NCI-H345 (cell line): ENCODE measurements at regions not wholly inside any gene's neighbourhood (a gene's known extent, or its start where the extent isn't known, plus 50 kb on each side); places are given as distances from the start of the nearest gene placed in this dataset.
"Not testable (repeated sequence)": the region's sequence is repeated elsewhere in the genome, so short reads cannot be mapped to it uniquely, and the experiment has no call there.

ENCODE experiments used
- DNase-seq: peaks from one replicate; lab custom pipeline; 2025; lab: John Stamatoyannopoulos, UW

DNA sequence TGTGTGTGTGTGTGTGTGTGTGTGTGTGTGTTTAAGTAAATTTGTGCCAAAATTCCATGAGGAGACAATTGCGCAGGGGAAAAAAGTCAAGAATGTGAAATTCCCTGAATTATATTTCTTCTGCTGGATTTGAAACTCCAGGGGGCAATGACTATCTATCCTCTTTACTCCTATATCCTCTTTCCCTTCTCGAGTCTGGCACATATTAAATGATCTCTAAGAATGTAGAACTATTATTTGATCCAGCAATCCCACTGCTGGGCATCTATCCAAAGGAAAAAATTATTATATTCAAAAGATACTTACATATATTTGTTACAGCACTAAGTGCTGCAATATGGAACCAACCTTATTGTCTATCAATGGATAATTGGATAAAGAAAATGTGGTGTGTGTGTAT is 350.1 kb upstream of the ADAMTS9 start:
- DNase-seq, result no peak

DNA sequence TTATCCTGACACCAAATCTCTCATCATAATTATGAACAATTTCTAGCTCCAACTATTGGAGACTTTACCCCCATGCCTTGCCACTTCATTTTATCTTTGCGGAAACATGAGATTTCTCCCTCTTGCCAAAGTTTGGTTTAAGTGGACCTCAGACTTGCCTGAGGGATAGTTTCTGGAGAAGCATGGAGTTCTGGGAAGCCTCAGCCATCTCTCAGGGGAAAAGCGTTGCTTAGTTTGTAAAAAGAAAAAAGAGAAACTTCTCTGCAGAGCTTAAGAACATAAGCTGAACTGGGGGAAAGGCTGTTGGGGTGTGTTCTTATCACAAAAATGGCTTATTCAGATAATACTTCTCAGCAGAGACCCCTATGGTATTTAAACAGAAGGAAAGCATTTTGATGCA is 347.4 kb upstream of the ADAMTS9 start:
- no peak for DNase-seq

DNA sequence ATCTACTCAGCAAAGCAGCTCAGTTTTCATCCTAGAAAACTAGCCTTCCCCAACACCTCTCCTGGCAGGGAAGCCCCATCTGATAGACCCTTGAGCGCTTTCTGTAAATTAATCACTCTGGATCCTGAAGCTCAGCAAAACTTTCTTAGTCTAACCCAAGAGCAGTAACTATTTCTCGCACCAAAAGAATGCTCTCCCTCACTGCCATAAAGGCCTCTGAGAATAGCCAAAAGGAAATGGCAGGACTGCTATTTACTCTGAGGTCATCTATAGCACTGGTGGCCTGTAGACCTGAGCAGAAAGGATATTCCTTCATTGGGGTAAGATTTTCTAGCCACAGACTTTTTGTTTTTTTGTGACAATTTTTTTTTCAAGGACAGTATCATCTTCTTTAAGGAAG is 345.8 kb upstream of the ADAMTS9 start:
- DNase-seq, result no peak

DNA sequence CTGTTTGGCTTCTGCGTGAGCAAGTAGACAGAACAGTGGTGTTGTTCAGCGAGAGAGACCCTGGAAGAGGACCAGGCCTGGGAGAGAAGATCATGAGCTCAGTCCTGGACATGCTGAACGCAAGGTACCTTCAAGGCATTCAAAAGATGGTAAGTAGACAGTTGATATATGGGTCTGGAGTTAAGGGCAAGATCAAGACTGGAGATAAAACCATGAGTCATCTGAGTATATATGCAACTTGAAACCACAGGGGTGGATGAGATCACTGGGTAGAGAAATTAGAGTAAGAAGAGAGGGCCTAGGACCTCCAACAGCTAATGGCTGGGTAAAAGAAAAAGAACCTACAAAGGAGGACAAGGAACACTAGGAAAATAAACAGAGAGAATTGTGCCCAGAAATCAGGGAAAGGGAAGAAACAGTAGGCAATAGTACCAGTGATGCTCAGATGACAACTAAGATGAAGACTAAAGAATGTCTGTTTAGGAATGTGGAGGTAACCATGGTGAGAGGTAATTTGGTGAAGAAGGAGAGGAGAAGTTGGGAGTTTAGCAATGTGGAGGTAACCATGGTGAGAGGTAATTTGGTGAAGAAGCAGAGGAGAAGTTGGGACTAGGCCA is 343.2 kb upstream of the ADAMTS9 start:
- DNase-seq, result no peak

DNA sequence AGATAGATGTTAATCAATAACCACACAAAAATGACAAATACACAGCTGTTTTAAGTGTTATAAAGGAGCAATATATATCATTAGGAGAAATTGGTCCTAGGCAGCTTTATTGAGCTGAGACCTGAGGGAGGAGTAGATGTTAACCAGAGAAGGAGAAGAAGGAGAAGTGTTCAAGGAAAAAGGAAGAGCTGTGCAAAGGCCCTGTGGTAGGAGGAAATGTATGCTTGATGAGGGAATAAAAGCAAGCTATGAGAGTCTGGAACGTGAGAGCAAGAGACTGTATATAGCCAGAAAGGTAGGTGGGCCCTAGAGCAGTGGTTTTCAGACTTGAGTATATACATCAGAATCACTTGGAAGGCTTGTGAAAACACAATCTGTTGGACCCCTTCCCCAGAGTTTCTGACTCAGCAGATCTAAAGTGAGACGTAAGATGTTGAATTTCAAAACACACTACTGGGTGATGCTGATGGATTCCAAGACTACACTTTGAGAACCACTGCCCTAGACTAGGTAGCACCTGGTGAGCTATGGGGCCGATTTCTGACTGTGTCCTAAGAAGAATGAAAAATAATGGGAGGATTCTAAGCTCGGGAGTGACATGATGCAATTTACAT is 342.3 kb upstream of the ADAMTS9 start:
- DNase-seq, result no peak

DNA sequence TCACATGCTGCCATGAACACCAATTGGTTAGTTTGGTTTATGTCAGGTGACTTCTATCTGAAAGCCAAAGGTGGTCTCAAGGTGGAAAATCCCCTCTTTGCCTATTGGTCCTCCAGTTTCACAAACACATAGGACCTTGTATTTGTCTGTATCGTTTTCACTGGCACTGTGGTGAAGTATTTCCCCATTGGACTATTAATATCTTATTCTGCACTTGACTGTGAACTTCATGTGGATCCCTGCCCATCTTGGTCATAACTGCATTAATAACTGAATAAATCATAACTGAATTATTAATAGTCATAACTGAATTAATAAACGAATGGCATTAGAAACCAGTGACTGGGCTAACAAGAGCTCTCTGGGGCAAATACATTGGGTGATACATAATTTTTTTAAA is 341.3 kb upstream of the ADAMTS9 start:
- DNase-seq, result no peak

DNA sequence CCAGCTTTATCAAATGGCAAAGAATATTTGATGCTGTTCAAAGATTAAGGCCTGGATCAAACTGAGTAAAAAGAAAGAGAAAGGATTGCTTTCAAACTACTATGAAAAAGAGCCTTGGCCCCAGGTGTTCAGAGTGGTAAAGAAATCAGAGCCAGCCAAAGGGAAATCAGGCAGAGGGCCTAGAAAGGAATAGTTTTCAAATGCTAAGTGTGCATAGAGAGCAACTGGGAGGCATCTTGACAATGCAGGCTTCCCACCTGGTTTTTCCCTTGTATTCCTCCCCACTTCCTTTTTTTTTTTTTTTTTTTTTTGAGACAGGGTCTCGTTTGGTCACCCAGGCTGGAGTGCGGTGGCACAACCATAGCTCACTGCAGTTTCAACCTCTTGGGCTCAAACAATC is 340.2 kb upstream of the ADAMTS9 start:
- DNase-seq, result no peak

DNA sequence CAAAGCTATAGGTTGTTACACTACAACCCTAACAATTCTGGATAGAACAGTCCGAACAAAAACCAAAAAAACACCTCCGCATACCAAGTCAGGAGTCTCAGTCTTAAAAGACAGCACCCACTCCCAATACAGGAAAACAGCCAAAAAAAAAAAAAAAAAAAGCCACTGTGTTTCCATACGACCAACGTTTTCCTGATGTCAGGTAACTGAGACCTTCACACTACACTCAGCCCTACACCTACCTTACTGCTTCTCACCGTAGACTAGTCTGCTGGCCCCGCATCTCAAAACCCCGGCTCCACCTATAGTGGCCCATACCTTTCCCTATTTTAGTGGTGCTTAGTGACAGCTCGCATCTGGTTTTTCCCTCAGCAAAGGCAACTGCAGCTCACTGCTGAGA is 339.5 kb upstream of the ADAMTS9 start:
- DNase-seq, result no peak

DNA sequence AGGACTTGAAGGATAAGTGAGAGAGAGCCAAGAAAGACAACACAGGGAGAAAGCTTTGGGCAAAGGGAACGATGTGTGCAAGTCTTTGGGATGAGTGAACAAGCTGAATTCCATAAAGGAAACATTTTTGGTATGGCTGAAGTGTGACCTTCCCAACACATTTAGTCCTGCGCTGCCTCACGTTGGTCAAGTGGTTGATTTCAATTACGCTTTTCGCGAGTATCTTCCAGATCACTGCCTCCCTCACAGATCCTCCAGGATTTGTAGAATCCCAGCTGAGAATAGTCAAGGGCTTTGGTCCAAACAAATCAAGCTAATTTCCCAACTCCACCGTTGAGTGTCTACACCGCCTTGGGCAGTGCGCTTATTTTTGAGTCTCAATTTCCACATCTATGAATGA is 338.4 kb upstream of the ADAMTS9 start:
- DNase-seq, result no peak

DNA sequence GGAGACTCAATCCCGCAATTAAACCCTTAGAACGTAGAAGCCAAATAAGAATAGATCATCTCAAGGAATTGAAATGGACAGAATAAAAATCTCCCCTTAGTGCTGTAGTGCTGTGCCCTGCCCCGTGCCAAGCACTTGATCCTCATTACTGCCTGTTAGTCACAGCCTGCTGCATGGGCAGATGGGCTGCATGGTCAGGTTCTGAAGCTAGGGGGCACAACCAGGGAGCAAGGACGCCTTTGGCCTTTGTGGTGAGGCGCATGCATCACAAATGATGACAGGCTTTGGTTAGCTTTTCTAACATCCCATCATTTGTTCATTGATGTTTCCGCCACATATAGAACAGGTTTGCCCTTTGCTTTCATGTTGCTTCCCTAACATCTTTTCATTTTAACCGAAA is 336.3 kb upstream of the ADAMTS9 start:
- DNase-seq, result no peak

DNA sequence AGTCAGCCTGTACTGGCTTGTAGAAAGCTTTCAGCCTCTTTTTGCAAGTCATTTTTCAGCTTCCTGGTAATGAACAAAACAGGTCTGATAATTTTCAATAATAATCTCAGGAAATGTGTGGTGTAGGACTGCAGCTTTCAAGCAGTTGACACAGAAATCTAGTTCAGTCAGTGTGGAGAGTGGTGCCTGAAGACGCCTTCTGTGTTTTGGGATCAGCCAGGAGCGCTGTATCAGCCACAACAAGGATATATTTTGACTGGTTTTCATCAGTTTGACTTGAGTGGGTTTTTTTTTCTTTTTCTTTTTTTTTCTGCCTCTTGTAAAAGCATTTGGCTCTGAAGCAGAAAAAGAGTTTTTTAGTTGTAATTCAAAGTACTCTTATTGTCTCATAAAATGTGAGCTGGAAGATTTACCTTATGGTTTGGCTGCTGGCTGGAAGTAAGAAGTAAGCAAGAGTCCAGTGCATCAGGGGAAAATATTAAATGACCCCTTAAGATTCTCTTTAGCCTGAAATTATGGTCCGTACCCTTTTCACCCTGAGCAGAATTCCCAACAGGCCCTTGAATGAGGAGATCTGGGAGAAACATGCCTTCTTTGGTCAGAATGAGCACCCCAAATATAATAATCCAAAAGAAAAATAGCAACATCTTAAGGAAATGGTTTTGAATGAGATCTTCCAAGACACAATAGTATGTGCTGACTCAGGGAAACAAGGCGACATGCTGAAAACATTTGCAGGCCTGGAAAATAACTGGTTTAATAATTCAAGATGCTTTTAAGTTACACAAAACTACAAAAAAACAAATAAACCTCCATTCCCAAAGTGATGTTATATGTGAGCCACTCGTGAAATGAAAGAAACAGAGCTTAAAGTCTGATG is 332.7 kb upstream of the ADAMTS9 start:
- no peak for DNase-seq

DNA sequence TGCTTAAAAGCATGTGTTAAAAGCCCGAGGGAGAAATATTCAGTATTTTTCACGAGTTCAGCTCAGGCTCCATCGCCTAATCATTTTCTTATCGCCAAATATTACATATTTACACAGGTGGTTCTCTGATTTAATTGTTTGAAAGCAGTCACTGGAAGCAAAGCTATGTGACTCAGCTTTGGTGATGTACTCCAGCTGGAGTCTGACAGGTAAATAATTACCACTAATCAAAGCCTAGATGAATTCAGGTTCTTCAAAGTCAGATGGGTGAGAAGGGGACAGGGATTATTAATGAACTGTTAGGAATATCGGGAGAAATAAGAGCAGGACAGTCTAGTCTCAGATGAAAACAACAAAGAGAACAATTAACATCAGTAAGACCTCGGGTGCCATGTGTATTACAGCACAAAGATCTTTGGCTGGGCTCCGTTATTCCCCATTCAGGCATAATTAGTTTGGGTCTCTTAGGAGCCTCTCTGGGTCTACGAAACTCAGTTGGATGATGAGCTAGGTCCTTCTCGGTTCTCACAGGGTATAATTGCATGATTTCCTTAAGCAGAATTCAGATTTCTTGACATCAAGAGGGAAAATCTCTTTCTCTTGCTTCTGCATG is 331.7 kb upstream of the ADAMTS9 start:
- DNase-seq, result no peak

DNA sequence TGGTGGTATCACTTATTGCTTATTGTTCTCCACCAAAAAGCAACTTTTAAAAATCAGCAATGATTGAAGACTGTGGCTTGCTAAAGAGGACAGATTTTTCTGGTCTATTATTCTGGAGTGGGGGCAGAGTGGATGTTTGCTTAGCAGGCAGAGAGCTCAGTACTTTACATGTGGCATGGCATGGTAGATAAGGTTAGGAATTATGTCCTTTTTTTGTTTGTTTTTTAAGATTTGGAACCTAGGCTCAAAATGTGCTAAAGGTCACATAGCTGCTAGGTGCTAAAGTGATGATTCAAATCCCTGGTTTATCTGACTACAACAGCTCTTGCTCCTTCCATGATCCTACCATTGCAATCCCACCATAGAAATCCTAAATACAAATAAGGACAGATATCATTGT is 331.0 kb upstream of the ADAMTS9 start:
- no peak for DNase-seq

DNA sequence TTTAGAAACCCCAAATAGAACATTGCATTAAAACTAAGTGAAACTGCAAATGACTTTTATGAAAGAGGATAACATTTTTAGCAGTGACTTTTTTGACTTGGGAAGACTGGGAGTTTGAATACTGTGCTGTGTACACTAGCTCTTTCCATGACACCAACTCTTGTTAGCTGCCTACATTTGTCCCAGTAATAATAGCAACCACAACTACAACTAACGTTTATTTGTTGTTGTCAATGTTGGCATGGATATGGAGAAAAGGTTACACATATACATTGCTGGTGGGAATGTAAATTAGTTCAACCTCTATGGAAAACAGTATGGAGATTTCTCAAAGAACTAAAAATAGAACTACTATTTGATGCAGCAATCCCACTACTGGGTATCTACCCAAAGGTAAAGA is 329.6 kb upstream of the ADAMTS9 start:
- no peak for DNase-seq

DNA sequence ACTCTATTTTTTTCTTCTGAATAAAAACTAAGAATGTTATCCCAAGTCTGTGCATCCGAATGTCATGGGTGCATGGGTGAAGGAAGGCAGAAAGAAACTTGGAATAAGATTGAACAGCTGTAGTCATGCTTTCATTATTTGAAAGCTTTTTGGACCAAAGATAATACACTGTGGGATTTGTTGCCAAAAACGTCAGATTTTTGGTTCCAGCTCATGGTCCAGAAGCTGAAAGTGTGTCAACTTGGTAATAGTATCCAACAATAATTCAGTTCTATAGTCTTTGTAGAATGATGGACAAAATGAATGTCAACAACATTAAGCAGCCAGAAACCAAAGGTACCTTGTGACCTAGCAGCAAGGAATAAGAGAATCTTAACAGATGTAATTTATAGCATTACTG is 327.9 kb upstream of the ADAMTS9 start:
- no peak for DNase-seq

DNA sequence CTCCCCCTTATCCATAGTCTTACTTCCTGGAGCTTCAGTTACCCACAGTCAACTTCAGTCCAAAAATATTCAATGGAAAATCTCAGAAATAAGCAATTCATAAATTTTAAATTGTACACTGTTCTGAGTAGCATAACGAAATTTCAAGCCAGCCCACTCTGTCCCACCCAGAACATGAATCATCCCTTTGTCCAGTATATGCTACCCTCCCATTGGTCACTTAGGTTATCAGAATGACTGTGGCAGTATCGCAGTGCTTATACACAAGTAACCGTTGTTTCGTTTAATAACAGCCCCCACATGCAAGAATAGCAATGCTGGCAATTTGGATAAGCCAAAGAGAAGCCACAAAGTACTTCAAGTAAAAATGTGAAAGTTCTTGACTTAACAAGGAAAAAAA is 325.3 kb upstream of the ADAMTS9 start:
- DNase-seq, result no peak

DNA sequence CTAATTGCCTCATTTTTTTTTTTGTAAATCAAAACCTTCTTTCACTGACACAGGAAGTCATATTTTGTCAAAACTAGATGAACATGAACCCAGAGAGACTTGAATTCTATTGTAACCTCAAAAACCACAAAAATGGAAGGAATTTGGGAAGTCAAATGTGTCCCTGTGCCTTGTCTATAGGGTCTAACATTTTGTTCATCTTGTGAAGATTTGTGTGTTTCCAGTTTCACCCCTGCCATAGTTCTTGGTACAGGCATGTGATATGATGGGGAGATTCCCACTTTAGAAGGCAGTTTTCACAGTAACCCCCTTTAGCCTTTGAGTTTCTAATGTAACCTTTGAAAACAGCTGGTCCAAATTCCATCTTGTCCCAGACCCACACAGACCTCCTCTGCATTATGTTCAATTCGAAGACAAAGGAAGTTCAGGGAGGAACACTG is 318.5 kb upstream of the ADAMTS9 start:
- no peak for DNase-seq

DNA sequence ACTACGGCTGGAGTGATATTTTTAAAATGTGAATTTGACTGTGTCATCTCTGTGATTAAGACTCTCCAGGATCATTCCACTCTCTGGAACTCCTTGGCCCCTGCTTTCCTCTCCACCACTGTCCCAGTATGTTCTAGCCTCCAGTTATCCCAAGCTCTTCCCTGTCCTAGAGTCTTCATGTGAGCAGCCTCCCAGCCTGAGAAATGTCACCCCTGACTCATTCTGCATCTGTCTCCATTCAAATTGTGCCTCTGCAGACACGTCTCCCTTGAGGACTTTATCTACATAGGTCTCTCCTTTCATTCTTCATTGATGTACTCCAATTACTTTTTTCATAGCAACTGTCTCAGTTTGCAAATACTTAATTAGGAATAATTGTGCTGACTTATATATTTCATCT is 317.7 kb upstream of the ADAMTS9 start:
- no peak for DNase-seq

DNA sequence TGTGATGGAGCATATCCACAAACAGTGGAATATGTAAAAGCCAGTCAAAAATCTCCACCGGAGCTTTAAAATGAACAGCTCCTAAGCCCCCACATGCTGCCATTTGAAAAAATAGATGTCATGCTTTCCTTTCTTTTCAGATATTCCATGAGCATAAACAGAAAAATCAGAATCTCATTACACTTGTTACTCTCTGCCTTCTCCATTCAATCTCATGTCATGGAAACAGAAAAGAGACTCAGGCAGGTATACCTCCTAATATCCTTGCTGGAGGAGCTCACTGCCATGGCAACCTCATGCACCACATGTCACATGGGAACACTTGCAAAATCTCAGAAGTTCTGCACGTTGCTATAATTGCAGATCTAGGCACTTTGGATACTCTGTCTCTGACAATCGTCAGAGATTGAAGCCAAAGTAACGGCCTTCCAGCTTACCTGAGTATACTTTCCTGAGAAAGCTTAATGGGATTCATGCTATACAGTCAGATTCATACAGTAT is 317.0 kb upstream of the ADAMTS9 start:
- DNase-seq, result no peak

DNA sequence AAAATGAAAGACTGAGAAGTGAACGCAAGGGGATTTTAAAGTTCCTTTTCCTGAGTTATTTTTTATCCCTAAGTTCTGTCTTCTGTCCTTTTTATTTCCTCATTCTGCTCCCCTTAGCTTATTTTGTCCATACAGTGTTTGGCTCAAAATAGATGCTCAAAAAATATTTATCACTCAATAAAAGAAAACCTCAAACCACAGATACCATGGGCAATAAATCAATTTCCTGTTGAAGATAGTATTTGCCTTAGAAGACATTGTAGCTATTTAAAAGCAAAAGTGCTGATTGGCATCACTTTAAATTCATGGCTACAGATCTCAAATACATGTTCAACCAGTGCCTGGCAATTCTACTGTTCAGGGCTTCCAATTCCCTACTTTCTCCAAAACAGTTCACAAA is 316.5 kb upstream of the ADAMTS9 start:
- no peak for DNase-seq

DNA sequence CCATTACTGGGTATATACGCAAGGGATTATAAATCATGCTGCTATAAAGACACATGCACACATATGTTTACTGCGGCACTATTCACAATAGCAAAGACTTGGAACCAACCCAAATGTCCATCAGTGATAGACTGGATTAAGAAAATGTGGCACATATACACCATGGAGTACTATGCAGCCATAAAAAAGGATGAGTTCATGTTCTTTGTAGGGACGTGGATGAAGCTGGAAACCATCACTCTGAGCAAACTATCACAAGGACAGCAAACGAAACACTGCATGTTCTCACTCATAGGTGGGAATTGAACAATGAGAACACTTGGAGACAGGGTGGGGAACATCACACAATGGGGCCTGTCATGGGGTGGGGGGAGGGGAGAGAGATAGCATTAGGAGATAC is 313.3 kb upstream of the ADAMTS9 start:
- DNase-seq, result not testable (repeated sequence)

DNA sequence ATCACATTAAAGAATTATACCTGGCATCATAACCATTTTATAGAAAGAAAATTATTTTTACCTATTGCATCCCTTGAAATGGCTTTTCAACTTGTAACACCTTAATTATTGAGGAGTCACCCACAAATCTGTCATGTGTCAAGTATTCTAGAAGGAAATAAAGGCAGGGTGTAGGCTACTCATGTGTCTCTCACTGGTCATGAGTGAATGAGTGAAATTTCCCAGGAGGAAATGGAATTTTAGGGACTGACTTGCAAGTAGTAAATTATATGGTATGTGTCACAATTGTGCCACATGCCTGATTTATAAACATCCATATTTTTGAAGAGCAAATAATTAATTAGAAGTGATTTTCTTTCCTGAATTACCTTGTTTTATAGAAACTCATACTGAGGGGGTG is 310.5 kb upstream of the ADAMTS9 start:
- DNase-seq, result no peak
